GM23338 (cell line): ENCODE measurements at regions not wholly inside any gene's neighbourhood (a gene's known extent, or its start where the extent isn't known, plus 50 kb on each side); places are given as distances from the start of the nearest gene placed in this dataset.

Experiments
- ATAC-seq: fragments of 200-7000 bp; cut with Tn5 transposase; 3 replicates; pipeline ENCODE4 v1.9.1; 2020
- DNase-seq: peaks from one replicate; pipeline ENCODE4 v3.0.0-alpha.2; 2015; ENCODE audit warnings: low spot score
- H2AFZ ChIP-seq: fragments of 200-600 bp; sonication (generic); 2 replicates; pipeline ENCODE4 v1.8.0; 2016; ENCODE audit warnings: antibody characterized with exemption, mild to moderate bottlenecking, moderate library complexity
- H3F3A ChIP-seq: fragments of 200-600 bp; sonication (generic); replicated peaks from 2 replicates; pipeline ENCODE4 v1.8.0; 2017; ENCODE audit warnings: antibody characterized with exemption, mixed run types, low read depth
- H3K27ac ChIP-seq: fragments of 200-600 bp; sonication (generic); 2 replicates; pipeline ENCODE4 v1.6.1; 2016; ENCODE audit warnings: low read depth
- H3K27me3 ChIP-seq: fragments of 200-600 bp; sonication (generic); 2 replicates; pipeline ENCODE4 v1.8.0; 2016; ENCODE audit warnings: mild to moderate bottlenecking, mixed run types, moderate library complexity; ENCODE audit not compliant: insufficient read depth
- H3K36me3 ChIP-seq: fragments of 200-600 bp; sonication (generic); 2 replicates; pipeline ENCODE4 v1.8.0; 2016; ENCODE audit warnings: mild to moderate bottlenecking; ENCODE audit not compliant: insufficient read depth
- H3K4me1 ChIP-seq: fragments of 200-600 bp; sonication (generic); 2 replicates; pipeline ENCODE4 v1.8.0; 2016; ENCODE audit warnings: mild to moderate bottlenecking, moderate library complexity; ENCODE audit not compliant: insufficient read depth
- H3K4me2 ChIP-seq: fragments of 200-600 bp; sonication (generic); 2 replicates; pipeline ENCODE4 v1.7.1; 2017; ENCODE audit warnings: mixed run types
- H3K4me3 ChIP-seq: fragments of 200-600 bp; sonication (generic); 2 replicates; pipeline ENCODE4 v1.6.1; 2016; ENCODE audit warnings: mixed run types
- H3K79me2 ChIP-seq: fragments of 200-600 bp; sonication (generic); replicated peaks from 2 replicates; pipeline ENCODE4 v1.8.0; 2017; ENCODE audit warnings: mild to moderate bottlenecking; ENCODE audit not compliant: insufficient read depth
- H3K9me2 ChIP-seq: fragments of 200-600 bp; sonication (generic); 2 replicates; pipeline ENCODE4 v1.8.0; 2017; ENCODE audit not compliant: insufficient read depth
- H4K20me1 ChIP-seq: fragments of 200-600 bp; sonication (generic); replicated peaks from 2 replicates; pipeline ENCODE4 v1.8.0; 2017; ENCODE audit warnings: mild to moderate bottlenecking; ENCODE audit not compliant: insufficient read depth
- H3K27ac Mint-ChIP-seq: 2 replicates; pipeline ENCODE4 v1.8.0; 2020; ENCODE audit warnings: inconsistent platforms, mild to moderate bottlenecking, moderate library complexity, mixed read lengths
- H3K27me3 Mint-ChIP-seq: 3 replicates; pipeline ENCODE4 v1.8.0; 2022; ENCODE audit warnings: low read depth, mild to moderate bottlenecking, moderate library complexity, mixed read lengths, inconsistent platforms; ENCODE audit not compliant: insufficient read depth, poor library complexity
- H3K36me3 Mint-ChIP-seq: 3 replicates; pipeline ENCODE4 v1.8.0; 2021; ENCODE audit warnings: low read depth, mild to moderate bottlenecking, inconsistent platforms, moderate library complexity, mixed read lengths
- H3K4me1 Mint-ChIP-seq: 3 replicates; pipeline ENCODE4 v1.8.0; 2020; ENCODE audit warnings: mild to moderate bottlenecking, inconsistent platforms, mixed read lengths
- H3K4me3 Mint-ChIP-seq: 3 replicates; pipeline ENCODE4 v1.8.0; 2021; ENCODE audit warnings: moderate library complexity, mild to moderate bottlenecking, inconsistent platforms, mixed read lengths
- H3K9me3 Mint-ChIP-seq: 3 replicates; pipeline ENCODE4 v1.8.0; 2020; ENCODE audit warnings: moderate library complexity, mild to moderate bottlenecking, inconsistent platforms, mixed read lengths
- CREB1 ChIP-seq: fragments of 250-450 bp; sonication (Bioruptor Pico); IDR thresholded peaks from 2 replicates; pipeline ENCODE4 v1.5.0; 2020; ENCODE audit warnings: low read depth, mild to moderate bottlenecking, moderate library complexity
- CTCF ChIP-seq, 2 experiments: fragments of 200-600 bp in 1 of 2; sonication (generic) in 1 of 2; conservative IDR thresholded peaks; 2 replicates each; pipeline versions ENCODE4 v1.5.1 to v1.6.1; 2016 to 2017; ENCODE audit warnings: antibody characterized with exemption in 2 of 2, low read depth in 2 of 2, mild to moderate bottlenecking in 2 of 2, moderate library complexity in 1 of 2
- EZH2 ChIP-seq: fragments of 200-600 bp; sonication (generic); IDR thresholded peaks from one replicate; pipeline ENCODE4 v1.8.0; 2017; ENCODE audit warnings: antibody characterized with exemption, mild to moderate bottlenecking, low read depth; ENCODE audit not compliant: unreplicated experiment
- EZH2phosphoT487 ChIP-seq: fragments of 200-600 bp; sonication (generic); IDR thresholded peaks from one replicate; pipeline ENCODE4 v1.8.1; 2018; ENCODE audit warnings: antibody characterized with exemption; ENCODE audit not compliant: unreplicated experiment
- JUNB ChIP-seq: IDR thresholded peaks from one replicate; pipeline ENCODE4 v1.6.1; 2016; ENCODE audit warnings: antibody characterized with exemption; ENCODE audit not compliant: unreplicated experiment
- NANOG ChIP-seq: IDR thresholded peaks from 2 replicates; pipeline ENCODE4 v1.6.1; 2016; ENCODE audit warnings: antibody characterized with exemption, borderline replicate concordance
- POLR2AphosphoS5 ChIP-seq: IDR thresholded peaks from 2 replicates; pipeline ENCODE4 v1.6.1; 2016; ENCODE audit warnings: antibody characterized with exemption, low read depth
- REST ChIP-seq: IDR thresholded peaks from one replicate; pipeline ENCODE4 v1.6.1; 2018; ENCODE audit warnings: antibody characterized with exemption; ENCODE audit not compliant: unreplicated experiment
- STAT1 ChIP-seq: IDR thresholded peaks from one replicate; pipeline ENCODE4 v1.6.1; 2016; ENCODE audit warnings: antibody characterized with exemption; ENCODE audit not compliant: unreplicated experiment
- ZNF114 ChIP-seq: fragments of 250-450 bp; sonication (Bioruptor Pico); IDR thresholded peaks from 2 replicates; pipeline ENCODE4 v1.5.0; 2020; ENCODE audit warnings: mild to moderate bottlenecking, moderate library complexity
- ZNF331 ChIP-seq: fragments of 250-450 bp; sonication (Bioruptor Pico); IDR thresholded peaks from 2 replicates; pipeline ENCODE4 v1.5.0; 2020; ENCODE audit warnings: low read depth, mild to moderate bottlenecking, moderate library complexity
- ZNF462 ChIP-seq: fragments of 250-450 bp; sonication (Bioruptor Pico); IDR thresholded peaks from 2 replicates; pipeline ENCODE4 v1.5.0; 2020; ENCODE audit warnings: mild to moderate bottlenecking, moderate library complexity
- TF ChIP-seq, protein P1 (sequence below): IDR thresholded peaks from 2 replicates; pipeline ENCODE4 v1.6.1; 2016; ENCODE audit warnings: antibody characterized with exemption

DNA sequence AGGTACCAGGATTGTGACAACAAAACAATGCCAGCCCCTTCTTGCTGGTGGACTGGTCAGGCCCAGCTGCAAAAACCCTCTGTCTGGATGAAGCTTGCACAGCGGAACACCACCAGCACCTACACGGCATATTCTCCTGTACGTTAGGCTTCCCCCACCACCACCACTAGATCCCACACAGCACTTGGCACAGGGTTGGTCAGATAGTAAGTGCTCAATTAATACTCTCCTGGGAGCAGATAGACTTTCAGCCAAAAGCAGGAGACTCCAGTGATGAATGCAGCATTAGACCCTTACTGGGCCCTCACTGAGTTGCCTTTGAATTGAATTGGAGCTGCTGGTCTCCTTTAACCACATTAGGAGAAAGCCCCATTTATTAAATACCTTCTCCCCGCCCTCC, 97.9 kb downstream of the CPN2 start:
- Mint-ChIP-seq H3K27ac (no peak overlapping the region), H3K4me3 (no peak overlapping the region), H3K27me3 (peaks cover 2% of the 10 kb centered on the region), H3K4me1 (peaks cover 17% of the 10 kb centered on the region; the same call in 2 of the 3 replicates), H3K9me3 (peaks cover 8% of the 10 kb centered on the region; the same call in 2 of the 3 replicates), H3K36me3 (0 out of 3 replicates have a peak, but pooled peaks cover 1% of the 10 kb centered on the region)
- DNase-seq (no peak), ATAC-seq (no peak)
- peaks cover 6% of the 10 kb centered on the region; the same call in 1 of the 2 replicates for H3K4me1 ChIP-seq
- no peaks in the 10 kb centered on the region for H3K9me2 ChIP-seq
- H2AFZ ChIP-seq: no peak overlapping the region
- no peak for TF ChIP-seq ZNF462
- TF ChIP-seq JUNB: no peak
- no peak for TF ChIP-seq EZH2phosphoT487
- TF ChIP-seq POLR2AphosphoS5: no peak
- TF ChIP-seq NANOG: no peak
- TF ChIP-seq STAT1: no peak
- TF ChIP-seq REST: no peak
- no peak for TF ChIP-seq CTCF (conservative IDR thresholded peaks at IDR 0.05; ENCODE audit: low read depth in 2 of 2)
- no peak for TF ChIP-seq CREB1 (CRISPR knock-in tag)
- TF ChIP-seq ZNF331 (CRISPR knock-in tag): no peak
- no peak for TF ChIP-seq ZNF114 (CRISPR knock-in tag)
- no peak for TF ChIP-seq EZH2
- TF ChIP-seq, protein P1, sequence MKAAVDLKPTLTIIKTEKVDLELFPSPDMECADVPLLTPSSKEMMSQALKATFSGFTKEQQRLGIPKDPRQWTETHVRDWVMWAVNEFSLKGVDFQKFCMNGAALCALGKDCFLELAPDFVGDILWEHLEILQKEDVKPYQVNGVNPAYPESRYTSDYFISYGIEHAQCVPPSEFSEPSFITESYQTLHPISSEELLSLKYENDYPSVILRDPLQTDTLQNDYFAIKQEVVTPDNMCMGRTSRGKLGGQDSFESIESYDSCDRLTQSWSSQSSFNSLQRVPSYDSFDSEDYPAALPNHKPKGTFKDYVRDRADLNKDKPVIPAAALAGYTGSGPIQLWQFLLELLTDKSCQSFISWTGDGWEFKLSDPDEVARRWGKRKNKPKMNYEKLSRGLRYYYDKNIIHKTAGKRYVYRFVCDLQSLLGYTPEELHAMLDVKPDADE: no peak
- H3K36me3 ChIP-seq: no peaks in the 10 kb centered on the region
- H3K79me2 ChIP-seq: no peaks in the 10 kb centered on the region
- no peak overlapping the region for H3K27ac ChIP-seq
- no peaks in the 10 kb centered on the region for H4K20me1 ChIP-seq
- no peak overlapping the region for H3K4me2 ChIP-seq
- H3K27me3 ChIP-seq: no peaks in the 10 kb centered on the region
- H3K4me3 ChIP-seq: no peak overlapping the region
- no peaks in the 10 kb centered on the region for H3F3A ChIP-seq
